ENCODE measurements at regions not wholly inside any gene's neighbourhood (a gene's known extent, or its start where the extent isn't known, plus 50 kb on each side); places are given as distances from the start of the nearest gene placed in this dataset.

- no peak for DNase-seq (ENCODE audit: low spot score)
- Histone ChIP-seq H3K27me3 (no peaks in the 10 kb centered on the region), H3K27ac (no peak overlapping the region), H3K9me3 (peaks cover 0 to 5% of the 10 kb centered on the region in 2 donors), H3K36me3 (no peaks in the 10 kb centered on the region), H3K4me3 (no peak overlapping the region), H3K4me1 (no peaks in the 10 kb centered on the region)
- no peak for TF ChIP-seq CTCF (IDR thresholded peaks at IDR 0.05)
Observed at GRCh38 chr11:29040489-29040888, 932.3 kb downstream of the METTL15 start.

GRCh38 chr11:29032384-29033149 is 924.4 kb downstream of the METTL15 start:
- no peaks in the 10 kb centered on the region for H3K36me3 ChIP-seq
- DNase-seq (ENCODE audit: low spot score) = no peak
- H3K4me1 ChIP-seq = no peaks in the 10 kb centered on the region
- H3K27me3 ChIP-seq = no peaks in the 10 kb centered on the region
- no peak overlapping the region for H3K4me3 ChIP-seq
- TF ChIP-seq CTCF (IDR thresholded peaks at IDR 0.05) = no peak
- no peak overlapping the region for H3K27ac ChIP-seq
- peaks cover 0 to 12% of the 10 kb centered on the region in 2 donors for H3K9me3 ChIP-seq

- DNase-seq (ENCODE audit: low spot score) = no peak
- Histone ChIP-seq H3K27me3 (no peaks in the 10 kb centered on the region), H3K4me3 (no peak overlapping the region), H3K36me3 (no peaks in the 10 kb centered on the region), H3K27ac (no peak overlapping the region), H3K9me3 (peaks cover 0 to 12% of the 10 kb centered on the region in 2 donors), H3K4me1 (no peaks in the 10 kb centered on the region)
- no peak for TF ChIP-seq CTCF (IDR thresholded peaks at IDR 0.05)
Observed at GRCh38 chr11:29029452-29029851, 921.3 kb downstream of the METTL15 start.

- peaks cover 0 to 12% of the 10 kb centered on the region in 2 donors for H3K9me3 ChIP-seq
- no peak for DNase-seq (ENCODE audit: low spot score)
- no peak overlapping the region for H3K4me3 ChIP-seq
- no peaks in the 10 kb centered on the region for H3K4me1 ChIP-seq
- no peaks in the 10 kb centered on the region for H3K36me3 ChIP-seq
- H3K27me3 ChIP-seq = no peaks in the 10 kb centered on the region
- TF ChIP-seq CTCF (IDR thresholded peaks at IDR 0.05) = no peak
- H3K27ac ChIP-seq = no peak overlapping the region
Observed at GRCh38 chr11:29027436-29027835, 919.2 kb downstream of the METTL15 start.

- no peak for TF ChIP-seq CTCF (IDR thresholded peaks at IDR 0.05)
- Histone ChIP-seq H3K4me3 (no peak overlapping the region), H3K9me3 (peaks cover 0 to 12% of the 10 kb centered on the region in 2 donors), H3K27me3 (no peaks in the 10 kb centered on the region), H3K27ac (no peak overlapping the region), H3K36me3 (no peaks in the 10 kb centered on the region), H3K4me1 (no peaks in the 10 kb centered on the region)
- no peak for DNase-seq (ENCODE audit: low spot score)
Observed at GRCh38 chr11:29026286-29026685, 918.1 kb downstream of the METTL15 start.

- no peak for TF ChIP-seq CTCF (IDR thresholded peaks at IDR 0.05)
- no peak for DNase-seq (ENCODE audit: low spot score)
- Histone ChIP-seq H3K36me3 (no peaks in the 10 kb centered on the region), H3K27me3 (no peaks in the 10 kb centered on the region), H3K27ac (no peak overlapping the region), H3K9me3 (peaks cover 0 to 12% of the 10 kb centered on the region in 2 donors), H3K4me3 (no peak overlapping the region), H3K4me1 (no peaks in the 10 kb centered on the region)
Observed at GRCh38 chr11:29025001-29025400, 916.8 kb downstream of the METTL15 start.

All from right atrium auricular region (tissue), 2 donors.